ENCODE measurements at regions not wholly inside any gene's neighbourhood (a gene's known extent, or its start where the extent isn't known, plus 50 kb on each side); places are given as distances from the start of the nearest gene placed in this dataset.
"Not testable (repeated sequence)": the region's sequence is repeated elsewhere in the genome, so short reads cannot be mapped to it uniquely, and the experiment has no call there.

- Histone ChIP-seq H3K27ac (ENCODE audit: low read depth in 2 of 2, low read length in 2 of 2) (no peak overlapping the region), H3K36me3 (ENCODE audit: control insufficient read depth in 2 of 2, insufficient read depth in 2 of 2, low read length in 2 of 2) (no peaks in the 10 kb centered on the region), H3K9me3 (ENCODE audit: control insufficient read depth in 2 of 2, low read length in 2 of 2) (no peaks in the 10 kb centered on the region), H3K4me3 (ENCODE audit: low read length in 2 of 2) (no peak overlapping the region), H3K9ac (ENCODE audit: low read depth in 1 of 2, low read length in 2 of 2) (no peak overlapping the region), H3K4me1 (ENCODE audit: control insufficient read depth in 2 of 2, insufficient read depth in 2 of 2, low read length in 2 of 2) (no peaks in the 10 kb centered on the region), H3K27me3 (ENCODE audit: control insufficient read depth in 2 of 2, insufficient read depth in 2 of 2, low read length in 2 of 2) (no peaks in the 10 kb centered on the region)
These were observed 1536.3 kb downstream of the FAM181B start for GRCh38 chr11:81197396-81197795.

DNA sequence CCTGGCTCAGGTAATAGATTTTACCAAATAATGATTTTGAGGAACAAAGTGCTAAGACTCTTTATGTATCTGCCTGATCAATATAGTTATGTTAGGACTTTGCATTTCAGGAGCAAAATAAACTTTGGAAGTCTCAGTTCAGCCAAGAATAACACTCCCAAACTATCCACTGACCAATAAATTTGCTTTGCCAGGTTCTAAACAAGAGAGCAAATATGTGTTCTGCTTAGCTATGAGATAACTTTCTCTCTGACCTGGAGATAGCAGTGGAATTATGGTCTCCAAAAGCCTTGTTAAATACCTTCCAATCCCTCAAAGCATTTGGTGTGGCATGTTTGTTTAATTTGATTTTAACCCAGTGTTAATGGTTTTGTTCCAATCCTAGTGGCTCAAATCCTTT is 1541.1 kb downstream of the FAM181B start:
- no peak overlapping the region for H3K9ac ChIP-seq (ENCODE audit: low read depth in 1 of 2, low read length in 2 of 2)
- no peaks in the 10 kb centered on the region for H3K36me3 ChIP-seq (ENCODE audit: control insufficient read depth in 2 of 2, insufficient read depth in 2 of 2, low read length in 2 of 2)
- no peaks in the 10 kb centered on the region for H3K4me1 ChIP-seq (ENCODE audit: control insufficient read depth in 2 of 2, insufficient read depth in 2 of 2, low read length in 2 of 2)
- H3K4me3 ChIP-seq (ENCODE audit: low read length in 2 of 2): no peak overlapping the region
- H3K27me3 ChIP-seq (ENCODE audit: control insufficient read depth in 2 of 2, insufficient read depth in 2 of 2, low read length in 2 of 2): no peaks in the 10 kb centered on the region
- no peak overlapping the region for H3K27ac ChIP-seq (ENCODE audit: low read depth in 2 of 2, low read length in 2 of 2)
- H3K9me3 ChIP-seq (ENCODE audit: control insufficient read depth in 2 of 2, low read length in 2 of 2): no peaks in the 10 kb centered on the region

GRCh38 chr11:81190546-81190945 is 1543.1 kb downstream of the FAM181B start:
- H3K9me3 ChIP-seq (ENCODE audit: control insufficient read depth in 2 of 2, low read length in 2 of 2): no peaks in the 10 kb centered on the region
- H3K27ac ChIP-seq (ENCODE audit: low read depth in 2 of 2, low read length in 2 of 2): no peak overlapping the region
- H3K4me1 ChIP-seq (ENCODE audit: control insufficient read depth in 2 of 2, insufficient read depth in 2 of 2, low read length in 2 of 2): no peaks in the 10 kb centered on the region
- no peaks in the 10 kb centered on the region for H3K36me3 ChIP-seq (ENCODE audit: control insufficient read depth in 2 of 2, insufficient read depth in 2 of 2, low read length in 2 of 2)
- H3K27me3 ChIP-seq (ENCODE audit: control insufficient read depth in 2 of 2, insufficient read depth in 2 of 2, low read length in 2 of 2): no peaks in the 10 kb centered on the region
- no peak overlapping the region for H3K4me3 ChIP-seq (ENCODE audit: low read length in 2 of 2)
- no peak overlapping the region for H3K9ac ChIP-seq (ENCODE audit: low read depth in 1 of 2, low read length in 2 of 2)

GRCh38 chr11:81187033-81187432 is 1546.6 kb downstream of the FAM181B start:
- H3K36me3 ChIP-seq (ENCODE audit: control insufficient read depth in 2 of 2, insufficient read depth in 2 of 2, low read length in 2 of 2); H3K27ac ChIP-seq (ENCODE audit: low read depth in 2 of 2, low read length in 2 of 2); H3K4me1 ChIP-seq (ENCODE audit: control insufficient read depth in 2 of 2, insufficient read depth in 2 of 2, low read length in 2 of 2); H3K9ac ChIP-seq (ENCODE audit: low read depth in 1 of 2, low read length in 2 of 2); H3K9me3 ChIP-seq (ENCODE audit: control insufficient read depth in 2 of 2, low read length in 2 of 2); H3K4me3 ChIP-seq (ENCODE audit: low read length in 2 of 2); H3K27me3 ChIP-seq (ENCODE audit: control insufficient read depth in 2 of 2, insufficient read depth in 2 of 2, low read length in 2 of 2): not testable (repeated sequence)

- Histone ChIP-seq H3K4me1 (ENCODE audit: control insufficient read depth in 2 of 2, insufficient read depth in 2 of 2, low read length in 2 of 2) (peaks cover 0 to 3% of the 10 kb centered on the region in 2 donors), H3K36me3 (ENCODE audit: control insufficient read depth in 2 of 2, insufficient read depth in 2 of 2, low read length in 2 of 2) (no peaks in the 10 kb centered on the region), H3K27me3 (ENCODE audit: control insufficient read depth in 2 of 2, insufficient read depth in 2 of 2, low read length in 2 of 2) (no peaks in the 10 kb centered on the region), H3K4me3 (ENCODE audit: low read length in 2 of 2) (no peak overlapping the region), H3K9me3 (ENCODE audit: control insufficient read depth in 2 of 2, low read length in 2 of 2) (no peaks in the 10 kb centered on the region), H3K27ac (ENCODE audit: low read depth in 2 of 2, low read length in 2 of 2) (no peak overlapping the region), H3K9ac (ENCODE audit: low read depth in 1 of 2, low read length in 2 of 2) (no peak overlapping the region)
These were observed 1558.9 kb downstream of the FAM181B start for GRCh38 chr11:81174646-81175330.

GRCh38 chr11:81165164-81165563 is 1568.5 kb downstream of the FAM181B start:
- no peaks in the 10 kb centered on the region for H3K4me1 ChIP-seq (ENCODE audit: control insufficient read depth in 2 of 2, insufficient read depth in 2 of 2, low read length in 2 of 2)
- H3K27ac ChIP-seq (ENCODE audit: low read depth in 2 of 2, low read length in 2 of 2): no peak overlapping the region
- no peaks in the 10 kb centered on the region for H3K36me3 ChIP-seq (ENCODE audit: control insufficient read depth in 2 of 2, insufficient read depth in 2 of 2, low read length in 2 of 2)
- H3K27me3 ChIP-seq (ENCODE audit: control insufficient read depth in 2 of 2, insufficient read depth in 2 of 2, low read length in 2 of 2): no peaks in the 10 kb centered on the region
- no peak overlapping the region for H3K9ac ChIP-seq (ENCODE audit: low read depth in 1 of 2, low read length in 2 of 2)
- H3K9me3 ChIP-seq (ENCODE audit: control insufficient read depth in 2 of 2, low read length in 2 of 2): no peaks in the 10 kb centered on the region
- H3K4me3 ChIP-seq (ENCODE audit: low read length in 2 of 2): no peak overlapping the region

DNA sequence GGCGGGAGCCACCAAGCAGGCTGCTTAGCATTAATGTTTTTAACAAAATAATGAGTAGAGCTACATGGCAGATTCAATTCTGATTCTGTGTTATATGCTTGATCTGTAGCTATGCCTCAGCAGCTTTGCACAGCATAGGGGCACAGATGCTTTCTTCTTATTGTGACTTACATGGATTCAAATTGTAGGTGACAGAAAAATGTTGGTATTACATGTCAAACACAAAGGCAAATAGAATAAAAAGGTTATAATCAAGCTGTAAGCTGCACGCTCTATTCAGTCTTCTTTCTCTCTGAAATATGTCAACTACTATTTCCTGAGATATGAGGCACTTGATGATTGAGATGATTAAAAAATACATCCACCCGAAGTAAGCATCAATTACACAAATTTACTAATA is 1573.8 kb downstream of the FAM181B start:
- Histone ChIP-seq H3K9me3 (ENCODE audit: control insufficient read depth in 2 of 2, low read length in 2 of 2) (no peaks in the 10 kb centered on the region), H3K36me3 (ENCODE audit: control insufficient read depth in 2 of 2, insufficient read depth in 2 of 2, low read length in 2 of 2) (no peaks in the 10 kb centered on the region), H3K27ac (ENCODE audit: low read depth in 2 of 2, low read length in 2 of 2) (no peak overlapping the region), H3K9ac (ENCODE audit: low read depth in 1 of 2, low read length in 2 of 2) (no peak overlapping the region), H3K4me1 (ENCODE audit: control insufficient read depth in 2 of 2, insufficient read depth in 2 of 2, low read length in 2 of 2) (no peaks in the 10 kb centered on the region), H3K27me3 (ENCODE audit: control insufficient read depth in 2 of 2, insufficient read depth in 2 of 2, low read length in 2 of 2) (no peaks in the 10 kb centered on the region), H3K4me3 (ENCODE audit: low read length in 2 of 2) (no peak overlapping the region)

- no peaks in the 10 kb centered on the region for H3K9me3 ChIP-seq (ENCODE audit: control insufficient read depth in 2 of 2, low read length in 2 of 2)
- no peak overlapping the region for H3K27ac ChIP-seq (ENCODE audit: low read depth in 2 of 2, low read length in 2 of 2)
- H3K9ac ChIP-seq (ENCODE audit: low read depth in 1 of 2, low read length in 2 of 2): no peak overlapping the region
- no peaks in the 10 kb centered on the region for H3K27me3 ChIP-seq (ENCODE audit: control insufficient read depth in 2 of 2, insufficient read depth in 2 of 2, low read length in 2 of 2)
- no peaks in the 10 kb centered on the region for H3K4me1 ChIP-seq (ENCODE audit: control insufficient read depth in 2 of 2, insufficient read depth in 2 of 2, low read length in 2 of 2)
- no peak overlapping the region for H3K4me3 ChIP-seq (ENCODE audit: low read length in 2 of 2)
- H3K36me3 ChIP-seq (ENCODE audit: control insufficient read depth in 2 of 2, insufficient read depth in 2 of 2, low read length in 2 of 2): no peaks in the 10 kb centered on the region
These were observed 1598.1 kb downstream of the FAM181B start for GRCh38 chr11:81135570-81135969.

GRCh38 chr11:81129618-81130017 is 1604.0 kb downstream of the FAM181B start:
- H3K9ac ChIP-seq (ENCODE audit: low read depth in 1 of 2, low read length in 2 of 2): no peak overlapping the region
- H3K9me3 ChIP-seq (ENCODE audit: control insufficient read depth in 2 of 2, low read length in 2 of 2): no peaks in the 10 kb centered on the region
- no peak overlapping the region for H3K4me3 ChIP-seq (ENCODE audit: low read length in 2 of 2)
- H3K27ac ChIP-seq (ENCODE audit: low read depth in 2 of 2, low read length in 2 of 2): no peak overlapping the region
- no peaks in the 10 kb centered on the region for H3K27me3 ChIP-seq (ENCODE audit: control insufficient read depth in 2 of 2, insufficient read depth in 2 of 2, low read length in 2 of 2)
- H3K36me3 ChIP-seq (ENCODE audit: control insufficient read depth in 2 of 2, insufficient read depth in 2 of 2, low read length in 2 of 2): no peaks in the 10 kb centered on the region
- no peaks in the 10 kb centered on the region for H3K4me1 ChIP-seq (ENCODE audit: control insufficient read depth in 2 of 2, insufficient read depth in 2 of 2, low read length in 2 of 2)

DNA sequence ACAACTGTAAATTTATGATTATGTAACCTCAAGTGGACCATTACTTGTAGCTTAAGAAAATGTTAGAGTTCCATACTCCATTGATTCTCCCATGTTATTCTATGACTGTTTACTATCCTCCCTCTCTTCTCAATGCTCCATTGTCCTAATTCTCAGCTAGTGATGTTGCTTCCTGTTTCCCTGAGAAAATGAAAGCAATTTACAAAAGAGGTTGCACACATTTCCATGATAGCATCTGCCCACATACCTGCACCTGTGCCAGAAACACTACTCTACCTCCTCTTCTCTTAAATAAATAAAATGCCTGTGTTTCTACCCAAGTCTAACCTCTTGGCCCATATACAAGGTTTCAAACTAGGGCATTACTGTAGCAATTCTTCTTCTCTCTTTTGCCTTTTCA is 1620.9 kb downstream of the FAM181B start:
- Histone ChIP-seq H3K27ac (ENCODE audit: low read depth in 2 of 2, low read length in 2 of 2) (no peak overlapping the region), H3K9ac (ENCODE audit: low read depth in 1 of 2, low read length in 2 of 2) (no peak overlapping the region), H3K4me3 (ENCODE audit: low read length in 2 of 2) (no peak overlapping the region), H3K36me3 (ENCODE audit: control insufficient read depth in 2 of 2, insufficient read depth in 2 of 2, low read length in 2 of 2) (no peaks in the 10 kb centered on the region), H3K9me3 (ENCODE audit: control insufficient read depth in 2 of 2, low read length in 2 of 2) (no peaks in the 10 kb centered on the region), H3K4me1 (ENCODE audit: control insufficient read depth in 2 of 2, insufficient read depth in 2 of 2, low read length in 2 of 2) (no peaks in the 10 kb centered on the region), H3K27me3 (ENCODE audit: control insufficient read depth in 2 of 2, insufficient read depth in 2 of 2, low read length in 2 of 2) (no peaks in the 10 kb centered on the region)

GRCh38 chr11:81104051-81104450 is 1629.6 kb downstream of the FAM181B start:
- Histone ChIP-seq H3K9ac (ENCODE audit: low read depth in 1 of 2, low read length in 2 of 2) (no peak overlapping the region), H3K4me1 (ENCODE audit: control insufficient read depth in 2 of 2, insufficient read depth in 2 of 2, low read length in 2 of 2) (no peaks in the 10 kb centered on the region), H3K36me3 (ENCODE audit: control insufficient read depth in 2 of 2, insufficient read depth in 2 of 2, low read length in 2 of 2) (no peaks in the 10 kb centered on the region), H3K9me3 (ENCODE audit: control insufficient read depth in 2 of 2, low read length in 2 of 2) (no peaks in the 10 kb centered on the region), H3K27me3 (ENCODE audit: control insufficient read depth in 2 of 2, insufficient read depth in 2 of 2, low read length in 2 of 2) (no peaks in the 10 kb centered on the region), H3K4me3 (ENCODE audit: low read length in 2 of 2) (no peak overlapping the region), H3K27ac (ENCODE audit: low read depth in 2 of 2, low read length in 2 of 2) (no peak overlapping the region)

All from mucosa of rectum (tissue), 2 donors.